ENCODE measurements at regions not wholly inside any gene's neighbourhood (a gene's known extent, or its start where the extent isn't known, plus 50 kb on each side); places are given as distances from the start of the nearest gene placed in this dataset.

GRCh38 chr6:170205126-170205525 lies 85.8 kb downstream of the DLL1 start:
- H3K27ac ChIP-seq (ENCODE audit: low read depth, low read length) = no peak overlapping the region
- FAIRE-seq (no peak), DNase-seq (ENCODE audit: low read depth) (no peak)
- no peak overlapping the region for H3K27ac Mint-ChIP-seq (ENCODE audit: unreplicated experiment)
- H3K27me3 ChIP-seq (ENCODE audit: insufficient read depth, low read length) = no peaks in the 10 kb centered on the region
- no peak overlapping the region for H2AFZ ChIP-seq (ENCODE audit: low read depth, low read length)
- peaks cover 5% of the 10 kb centered on the region for H3K4me1 Mint-ChIP-seq (ENCODE audit: low read depth, unreplicated experiment)
- no peaks in the 10 kb centered on the region for H4K20me1 ChIP-seq (ENCODE audit: insufficient read depth, low read length)
- H3K9me3 Mint-ChIP-seq (ENCODE audit: unreplicated experiment) = peaks cover 5% of the 10 kb centered on the region
- H3K36me3 ChIP-seq (ENCODE audit: insufficient read depth, low read length) = no peaks in the 10 kb centered on the region
- no peaks in the 10 kb centered on the region for H3K4me1 ChIP-seq (ENCODE audit: insufficient read depth, low read length)
- peaks cover 15% of the 10 kb centered on the region for H3K27me3 Mint-ChIP-seq (ENCODE audit: low read depth, unreplicated experiment)
- no peak overlapping the region for H3K4me2 ChIP-seq (ENCODE audit: low read length)
- H3K9ac ChIP-seq (ENCODE audit: low read length) = no peak overlapping the region
- no peaks in the 10 kb centered on the region for H3K79me2 ChIP-seq (ENCODE audit: insufficient read depth, low read length)
- H3K4me3 ChIP-seq (ENCODE audit: insufficient read depth, low read depth, low read length) = no peak overlapping the region
- TF ChIP-seq CTCF (IDR thresholded peaks at IDR 0.05; ENCODE audit: insufficient read depth, low read depth, low read length) (no peak), EZH2 (IDR thresholded peaks at IDR 0.05; ENCODE audit: insufficient read depth, low read length) (no peak)
- peaks cover 6% of the 10 kb centered on the region for H3K9me3 ChIP-seq (ENCODE audit: insufficient read depth, low read depth, low read length)
- H3K4me3 Mint-ChIP-seq (ENCODE audit: unreplicated experiment) = no peak overlapping the region
- H3K36me3 Mint-ChIP-seq (ENCODE audit: low read depth, unreplicated experiment) = no peaks in the 10 kb centered on the region

DNA sequence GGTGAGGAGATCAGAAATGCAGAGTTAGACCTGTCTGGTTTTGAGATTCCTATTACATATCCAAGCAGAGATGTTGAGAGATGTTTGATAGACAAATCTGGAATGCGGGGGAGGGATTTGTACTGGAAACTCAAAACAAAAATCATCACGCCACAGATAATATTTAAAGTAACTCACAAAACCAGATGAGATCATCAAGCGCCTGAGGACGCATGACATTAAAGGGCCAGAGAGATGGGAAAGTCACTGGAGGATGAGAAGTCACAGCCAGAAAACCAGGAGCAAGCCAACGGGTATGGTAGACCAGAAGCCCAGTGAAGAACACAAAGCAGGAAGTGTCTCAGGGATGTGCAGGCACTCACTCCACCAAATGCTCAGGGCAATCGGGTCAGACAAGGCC lies 87.7 kb downstream of the DLL1 start:
- H3K4me1 Mint-ChIP-seq (ENCODE audit: low read depth, unreplicated experiment) = peaks cover 9% of the 10 kb centered on the region
- no peak overlapping the region for H3K4me2 ChIP-seq (ENCODE audit: low read length)
- H3K9me3 ChIP-seq (ENCODE audit: insufficient read depth, low read depth, low read length) = peaks cover 6% of the 10 kb centered on the region
- H3K27ac Mint-ChIP-seq (ENCODE audit: unreplicated experiment) = no peak overlapping the region
- no peak overlapping the region for H2AFZ ChIP-seq (ENCODE audit: low read depth, low read length)
- H3K79me2 ChIP-seq (ENCODE audit: insufficient read depth, low read length) = no peaks in the 10 kb centered on the region
- FAIRE-seq (no peak), DNase-seq (ENCODE audit: low read depth) (no peak)
- peaks cover 7% of the 10 kb centered on the region for H3K27me3 Mint-ChIP-seq (ENCODE audit: low read depth, unreplicated experiment)
- H3K27me3 ChIP-seq (ENCODE audit: insufficient read depth, low read length) = no peaks in the 10 kb centered on the region
- no peaks in the 10 kb centered on the region for H4K20me1 ChIP-seq (ENCODE audit: insufficient read depth, low read length)
- no peaks in the 10 kb centered on the region for H3K36me3 ChIP-seq (ENCODE audit: insufficient read depth, low read length)
- no peak overlapping the region for H3K4me3 ChIP-seq (ENCODE audit: insufficient read depth, low read depth, low read length)
- no peak overlapping the region for H3K9ac ChIP-seq (ENCODE audit: low read length)
- no peaks in the 10 kb centered on the region for H3K36me3 Mint-ChIP-seq (ENCODE audit: low read depth, unreplicated experiment)
- peaks cover 5% of the 10 kb centered on the region for H3K9me3 Mint-ChIP-seq (ENCODE audit: unreplicated experiment)
- H3K4me1 ChIP-seq (ENCODE audit: insufficient read depth, low read length) = no peaks in the 10 kb centered on the region
- TF ChIP-seq CTCF (IDR thresholded peaks at IDR 0.05; ENCODE audit: insufficient read depth, low read depth, low read length) (no peak), EZH2 (IDR thresholded peaks at IDR 0.05; ENCODE audit: insufficient read depth, low read length) (no peak)
- H3K27ac ChIP-seq (ENCODE audit: low read depth, low read length) = no peak overlapping the region
- H3K4me3 Mint-ChIP-seq (ENCODE audit: unreplicated experiment) = no peak overlapping the region

GRCh38 chr6:170202416-170203135 lies 88.3 kb downstream of the DLL1 start:
- Histone ChIP-seq H3K27ac (ENCODE audit: low read depth, low read length) (no peak overlapping the region), H3K9me3 (ENCODE audit: insufficient read depth, low read depth, low read length) (peaks cover 6% of the 10 kb centered on the region), H3K27me3 (ENCODE audit: insufficient read depth, low read length) (no peaks in the 10 kb centered on the region), H3K4me2 (ENCODE audit: low read length) (no peak overlapping the region), H3K4me3 (ENCODE audit: insufficient read depth, low read depth, low read length) (no peak overlapping the region), H3K79me2 (ENCODE audit: insufficient read depth, low read length) (no peaks in the 10 kb centered on the region), H3K4me1 (ENCODE audit: insufficient read depth, low read length) (no peaks in the 10 kb centered on the region), H3K36me3 (ENCODE audit: insufficient read depth, low read length) (no peaks in the 10 kb centered on the region), H2AFZ (ENCODE audit: low read depth, low read length) (no peak overlapping the region), H3K9ac (ENCODE audit: low read length) (no peak overlapping the region), H4K20me1 (ENCODE audit: insufficient read depth, low read length) (no peaks in the 10 kb centered on the region)
- peaks cover 5% of the 10 kb centered on the region for H3K9me3 Mint-ChIP-seq (ENCODE audit: unreplicated experiment)
- H3K27me3 Mint-ChIP-seq (ENCODE audit: low read depth, unreplicated experiment) = peaks cover 7% of the 10 kb centered on the region
- H3K27ac Mint-ChIP-seq (ENCODE audit: unreplicated experiment) = no peak overlapping the region
- FAIRE-seq = no peak
- H3K4me3 Mint-ChIP-seq (ENCODE audit: unreplicated experiment) = no peak overlapping the region
- H3K4me1 Mint-ChIP-seq (ENCODE audit: low read depth, unreplicated experiment) = peaks cover 12% of the 10 kb centered on the region
- no peaks in the 10 kb centered on the region for H3K36me3 Mint-ChIP-seq (ENCODE audit: low read depth, unreplicated experiment)
- TF ChIP-seq EZH2 (IDR thresholded peaks at IDR 0.05; ENCODE audit: insufficient read depth, low read length) = no peak
- TF ChIP-seq CTCF (IDR thresholded peaks at IDR 0.05; ENCODE audit: insufficient read depth, low read depth, low read length) = no peak
- DNase-seq (ENCODE audit: low read depth) = no peak

Measured in astrocyte (in vitro differentiated cells and primary cell).